ENCODE measurements at regions not wholly inside any gene's neighbourhood (a gene's known extent, or its start where the extent isn't known, plus 50 kb on each side); places are given as distances from the start of the nearest gene placed in this dataset.
"Not testable (repeated sequence)": the region's sequence is repeated elsewhere in the genome, so short reads cannot be mapped to it uniquely, and the experiment has no call there.

- ATAC-seq (no peak), DNase-seq (no peak)
Observed at GRCh38 chr1:73218995-73219546, 936.7 kb upstream of the NEGR1 start.

- DNase-seq (no peak), ATAC-seq (no peak)
Observed at GRCh38 chr1:73205294-73205973, 923.1 kb upstream of the NEGR1 start.

GRCh38 chr1:73197972-73198371 is 915.6 kb upstream of the NEGR1 start:
- DNase-seq (no peak), ATAC-seq (no peak)

GRCh38 chr1:73194965-73195364 is 912.6 kb upstream of the NEGR1 start:
- ATAC-seq (no peak), DNase-seq (no peak)

GRCh38 chr1:73183581-73183980 is 901.2 kb upstream of the NEGR1 start:
- DNase-seq, ATAC-seq: not testable (repeated sequence)

GRCh38 chr1:73181190-73181540 is 898.8 kb upstream of the NEGR1 start:
- no peak for DNase-seq
- ATAC-seq = no peak

GRCh38 chr1:73180397-73181189 is 898.3 kb upstream of the NEGR1 start:
- ATAC-seq = no peak

GRCh38 chr1:73176902-73177301 is 894.6 kb upstream of the NEGR1 start:
- DNase-seq = no peak
- ATAC-seq = no peak

More at GRCh38 chr1:73180397-73181189, 898.3 kb upstream of the NEGR1 start:
- DNase-seq = no peak

- no peak for ATAC-seq
- no peak for DNase-seq
Observed at GRCh38 chr1:73167009-73167657, 884.8 kb upstream of the NEGR1 start.

- DNase-seq (no peak), ATAC-seq (no peak)
Observed at GRCh38 chr1:73162564-73162963, 880.2 kb upstream of the NEGR1 start.

GRCh38 chr1:73161418-73161817 is 879.1 kb upstream of the NEGR1 start:
- no peak for DNase-seq
- no peak for ATAC-seq

- DNase-seq (no peak), ATAC-seq (no peak)
Observed at GRCh38 chr1:73160759-73161158, 878.4 kb upstream of the NEGR1 start.

GRCh38 chr1:73144311-73144710 is 862.0 kb upstream of the NEGR1 start:
- DNase-seq = no peak
- ATAC-seq = no peak

- DNase-seq (no peak), ATAC-seq (no peak)
Observed at GRCh38 chr1:73136975-73137374, 854.6 kb upstream of the NEGR1 start.

GRCh38 chr1:73106931-73107330 is 824.6 kb upstream of the NEGR1 start:
- DNase-seq (no peak), ATAC-seq (no peak)

GRCh38 chr1:73105755-73106154 is 823.4 kb upstream of the NEGR1 start:
- ATAC-seq (no peak), DNase-seq (no peak)

GRCh38 chr1:73104749-73105148 is 822.4 kb upstream of the NEGR1 start:
- ATAC-seq = no peak

GRCh38 chr1:73100216-73100615 is 817.9 kb upstream of the NEGR1 start:
- no peak for DNase-seq
- ATAC-seq = no peak

More at GRCh38 chr1:73104749-73105148, 822.4 kb upstream of the NEGR1 start:
- DNase-seq = no peak

- no peak for DNase-seq
- ATAC-seq = no peak
Observed at GRCh38 chr1:73097917-73098316, 815.6 kb upstream of the NEGR1 start.

- ATAC-seq (no peak), DNase-seq (no peak)
Observed at GRCh38 chr1:73096841-73097240, 814.5 kb upstream of the NEGR1 start.

- DNase-seq = no peak
Observed at GRCh38 chr1:73092383-73092782, 810.0 kb upstream of the NEGR1 start.

GRCh38 chr1:73066866-73067265 is 784.5 kb upstream of the NEGR1 start:
- no peak for ATAC-seq
- no peak for DNase-seq

More at GRCh38 chr1:73092383-73092782, 810.0 kb upstream of the NEGR1 start:
- no peak for ATAC-seq

Measured in stimulated activated naive CD8-positive, alpha-beta T cell treated with anti-CD3 and anti-CD28 coated beads, Interleukin-15, Interleukin-2, amounts not matched to agents 100 U/mL and 50 U/mL, for 24 hours (primary cell).